PFSK-1 (cell line): ENCODE measurements at regions not wholly inside any gene's neighbourhood (a gene's known extent, or its start where the extent isn't known, plus 50 kb on each side); places are given as distances from the start of the nearest gene placed in this dataset.

Source experiments
- FOXP2 ChIP-seq: optimal IDR thresholded peaks from 2 replicates; pipeline ENCODE3; 2011; ENCODE audit warnings: borderline replicate concordance, control low read depth, inconsistent platforms; ENCODE audit not compliant: insufficient read depth; ENCODE audit errors: extremely low read length, extremely low read depth
- POLR2AphosphoS5 ChIP-seq: IDR thresholded peaks from 2 replicates; pipeline ENCODE4 v1.6.1; 2012; ENCODE audit warnings: low read depth, mild to moderate bottlenecking, control low read depth, low read length, moderate library complexity
- REST ChIP-seq, 2 experiments: IDR thresholded peaks; 2 replicates each; pipeline versions ENCODE4 v1.6.1 to v1.8.0; 2011 to 2012; ENCODE audit warnings: low read depth in 2 of 2, low read length in 2 of 2, control low read depth in 1 of 2, inconsistent platforms in 1 of 2, mild to moderate bottlenecking in 1 of 2, moderate library complexity in 1 of 2; ENCODE audit not compliant: insufficient read depth in 1 of 2
- SIN3A ChIP-seq: IDR thresholded peaks from 2 replicates; pipeline ENCODE4 v1.6.1; 2012; ENCODE audit warnings: mild to moderate bottlenecking, low read length, moderate library complexity, borderline replicate concordance; ENCODE audit not compliant: insufficient read depth
- TAF1 ChIP-seq: IDR thresholded peaks from 2 replicates; pipeline ENCODE4 v1.6.1; 2012; ENCODE audit warnings: low read length, control low read depth, borderline replicate concordance; ENCODE audit not compliant: insufficient read depth

GRCh38 chr5:42900734-42901133 lies 89.0 kb upstream of the SELENOP start:
- no peak for TF ChIP-seq TAF1
- TF ChIP-seq SIN3A, result no peak
- TF ChIP-seq FOXP2, result no peak
- TF ChIP-seq REST (IDR thresholded peaks at IDR 0.05; ENCODE audit: insufficient read depth in 1 of 2, low read depth in 2 of 2, low read length in 2 of 2), result no peak
- no peak for TF ChIP-seq POLR2AphosphoS5

- TF ChIP-seq POLR2AphosphoS5 (no peak), SIN3A (no peak), REST (IDR thresholded peaks at IDR 0.05; ENCODE audit: insufficient read depth in 1 of 2, low read depth in 2 of 2, low read length in 2 of 2) (no peak), TAF1 (no peak), FOXP2 (no peak)
Observed at GRCh38 chr5:42898760-42899159, 87.1 kb upstream of the SELENOP start.

GRCh38 chr5:42896523-42896922 lies 84.8 kb upstream of the SELENOP start:
- no peak for TF ChIP-seq TAF1
- TF ChIP-seq FOXP2, result no peak
- no peak for TF ChIP-seq POLR2AphosphoS5
- no peak for TF ChIP-seq SIN3A
- TF ChIP-seq REST (IDR thresholded peaks at IDR 0.05; ENCODE audit: insufficient read depth in 1 of 2, low read depth in 2 of 2, low read length in 2 of 2), result no peak

GRCh38 chr5:42894057-42894456 lies 82.4 kb upstream of the SELENOP start:
- TF ChIP-seq SIN3A (no peak), TAF1 (no peak), REST (IDR thresholded peaks at IDR 0.05; ENCODE audit: insufficient read depth in 1 of 2, low read depth in 2 of 2, low read length in 2 of 2) (no peak), POLR2AphosphoS5 (no peak), FOXP2 (no peak)

- TF ChIP-seq POLR2AphosphoS5, result no peak
- no peak for TF ChIP-seq FOXP2
- TF ChIP-seq SIN3A, result no peak
- TF ChIP-seq REST (IDR thresholded peaks at IDR 0.05; ENCODE audit: insufficient read depth in 1 of 2, low read depth in 2 of 2, low read length in 2 of 2), result no peak
- TF ChIP-seq TAF1, result no peak
Observed at GRCh38 chr5:42889311-42889933, 77.7 kb upstream of the SELENOP start.
